ENCODE measurements at regions not wholly inside any gene's neighbourhood (a gene's known extent, or its start where the extent isn't known, plus 50 kb on each side); places are given as distances from the start of the nearest gene placed in this dataset.

DNA sequence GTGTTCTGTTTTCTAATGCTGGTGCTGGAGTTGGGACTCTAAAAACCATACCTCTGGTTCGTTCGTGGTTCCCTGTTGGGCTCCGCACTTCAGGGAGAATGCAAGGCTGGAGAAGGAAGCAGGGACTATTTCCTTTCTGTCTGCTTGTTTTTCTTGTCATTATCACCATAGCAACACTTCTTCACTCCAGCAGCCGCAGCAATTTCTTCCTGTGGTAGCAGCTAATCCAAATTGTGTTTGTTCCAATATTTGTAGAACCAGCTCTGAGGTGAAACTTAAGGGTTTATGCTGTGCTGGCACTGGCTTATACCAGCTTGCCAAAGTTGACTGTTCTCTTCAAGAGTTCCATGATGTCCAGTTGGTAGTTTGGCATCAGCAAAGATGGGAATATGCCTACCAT, 301.4 kb upstream of the SYT4 start:
- ATAC-seq (no peak), DNase-seq (no peak)
- TF ChIP-seq, protein P1, sequence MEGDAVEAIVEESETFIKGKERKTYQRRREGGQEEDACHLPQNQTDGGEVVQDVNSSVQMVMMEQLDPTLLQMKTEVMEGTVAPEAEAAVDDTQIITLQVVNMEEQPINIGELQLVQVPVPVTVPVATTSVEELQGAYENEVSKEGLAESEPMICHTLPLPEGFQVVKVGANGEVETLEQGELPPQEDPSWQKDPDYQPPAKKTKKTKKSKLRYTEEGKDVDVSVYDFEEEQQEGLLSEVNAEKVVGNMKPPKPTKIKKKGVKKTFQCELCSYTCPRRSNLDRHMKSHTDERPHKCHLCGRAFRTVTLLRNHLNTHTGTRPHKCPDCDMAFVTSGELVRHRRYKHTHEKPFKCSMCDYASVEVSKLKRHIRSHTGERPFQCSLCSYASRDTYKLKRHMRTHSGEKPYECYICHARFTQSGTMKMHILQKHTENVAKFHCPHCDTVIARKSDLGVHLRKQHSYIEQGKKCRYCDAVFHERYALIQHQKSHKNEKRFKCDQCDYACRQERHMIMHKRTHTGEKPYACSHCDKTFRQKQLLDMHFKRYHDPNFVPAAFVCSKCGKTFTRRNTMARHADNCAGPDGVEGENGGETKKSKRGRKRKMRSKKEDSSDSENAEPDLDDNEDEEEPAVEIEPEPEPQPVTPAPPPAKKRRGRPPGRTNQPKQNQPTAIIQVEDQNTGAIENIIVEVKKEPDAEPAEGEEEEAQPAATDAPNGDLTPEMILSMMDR (IDR thresholded peaks at IDR 0.05): no peak
- Mint-ChIP-seq H3K4me3 (no peak overlapping the region), H3K27me3 (no peaks in the 10 kb centered on the region), H3K4me1 (ENCODE audit: low read depth) (no peaks in the 10 kb centered on the region), H3K27ac (no peak overlapping the region), H3K9me3 (no peaks in the 10 kb centered on the region), H3K36me3 (ENCODE audit: low read depth) (no peaks in the 10 kb centered on the region)
- ChIA-PET POLR2A (no interaction called here), CTCF (interaction anchor here (1.0 kb wide), 1 partner anchor 8 kb away, joined by 3 read pairs; no protein-coding TSS in a partner anchor)
- intact Hi-C loops (cut with micrococcal nuclease): no loop called here

DNA sequence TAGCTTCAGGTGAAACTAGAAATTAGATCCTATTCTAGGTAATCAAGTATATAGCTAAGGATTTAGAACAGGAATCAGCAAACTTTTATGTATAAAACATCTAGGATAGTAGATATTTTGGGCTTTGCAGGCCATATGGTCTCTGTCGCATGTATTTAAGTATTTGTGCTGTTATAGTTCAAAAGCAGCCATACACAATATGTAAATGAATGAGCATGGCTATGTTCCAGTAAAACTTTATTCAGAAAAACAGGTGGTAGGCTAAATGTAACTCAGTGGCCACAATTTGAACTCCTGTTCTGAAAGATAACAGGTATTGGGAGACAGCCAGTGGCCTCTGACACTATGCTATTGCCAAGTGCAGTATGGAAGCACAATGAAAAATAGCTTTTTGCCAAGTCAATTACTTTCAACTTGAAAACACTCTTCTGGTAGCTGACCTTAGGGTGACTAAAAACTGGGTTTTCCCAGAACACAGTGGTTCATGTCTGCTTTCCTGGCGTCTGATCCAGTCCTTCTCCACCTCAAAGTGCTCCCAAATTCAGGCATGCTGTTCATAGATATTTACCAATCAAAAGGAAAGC, 304.7 kb upstream of the SYT4 start:
- TF ChIP-seq, protein P1 (IDR thresholded peaks at IDR 0.05): no peak
- ATAC-seq (no peak), DNase-seq (no peak)
- ChIA-PET CTCF (no interaction called here), POLR2A (no interaction called here)
- H3K4me3 Mint-ChIP-seq: no peak overlapping the region
- no peaks in the 10 kb centered on the region for H3K4me1 Mint-ChIP-seq (ENCODE audit: low read depth)
- H3K27ac Mint-ChIP-seq: no peak overlapping the region
- no peaks in the 10 kb centered on the region for H3K9me3 Mint-ChIP-seq
- H3K36me3 Mint-ChIP-seq (ENCODE audit: low read depth): no peaks in the 10 kb centered on the region
- intact Hi-C loops (cut with micrococcal nuclease): no loop called here
- no peaks in the 10 kb centered on the region for H3K27me3 Mint-ChIP-seq

- H3K9me3 Mint-ChIP-seq: no peaks in the 10 kb centered on the region
- ATAC-seq (no peak), DNase-seq (no peak)
- H3K4me1 Mint-ChIP-seq (ENCODE audit: low read depth): no peaks in the 10 kb centered on the region
- POLR2A ChIA-PET: no interaction called here
- H3K27me3 Mint-ChIP-seq: no peaks in the 10 kb centered on the region
- TF ChIP-seq, protein P1 (IDR thresholded peaks at IDR 0.05): peak; percentile 77
- no peaks in the 10 kb centered on the region for H3K36me3 Mint-ChIP-seq (ENCODE audit: low read depth)
- intact Hi-C loops (cut with micrococcal nuclease): no loop called here
- no peak overlapping the region for H3K4me3 Mint-ChIP-seq
- CTCF ChIA-PET: interaction anchor here (0.7 to 9.5 kb wide), 9 partner anchors 9 to 1474 kb away, joined by 3 to 78 read pairs (median 3); no protein-coding TSS in a partner anchor
- no peak overlapping the region for H3K27ac Mint-ChIP-seq
Observed at GRCh38 chr18:43587538-43588153, 310.4 kb upstream of the SYT4 start.

DNA sequence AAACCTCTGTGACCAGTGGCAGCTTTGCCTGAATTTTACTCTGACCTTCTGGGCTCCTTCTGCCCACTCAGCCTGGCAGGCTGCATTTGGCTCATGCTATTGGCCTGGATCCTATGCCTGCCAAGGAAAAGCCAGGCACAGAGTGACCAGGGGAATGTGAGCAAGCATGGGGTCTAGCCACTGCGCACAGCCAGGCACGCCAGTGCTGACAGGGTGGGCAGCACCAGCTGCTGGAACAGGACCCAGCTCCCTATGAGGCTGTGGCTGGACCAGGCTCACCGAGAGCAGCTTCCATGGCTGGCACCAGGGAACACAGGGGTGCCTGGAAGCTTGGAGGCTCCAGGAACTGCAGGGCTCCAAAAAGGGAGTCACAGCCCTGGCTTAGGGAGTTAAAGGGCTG, 311.5 kb upstream of the SYT4 start:
- ChIA-PET CTCF (interaction anchor here (1.0 to 9.5 kb wide), 3 partner anchors 11 to 1475 kb away, joined by 3 to 78 read pairs (median 20); no protein-coding TSS in a partner anchor), POLR2A (no interaction called here)
- Mint-ChIP-seq H3K4me3 (no peak overlapping the region), H3K36me3 (ENCODE audit: low read depth) (no peaks in the 10 kb centered on the region), H3K4me1 (ENCODE audit: low read depth) (no peaks in the 10 kb centered on the region), H3K27me3 (no peaks in the 10 kb centered on the region), H3K27ac (no peak overlapping the region), H3K9me3 (no peaks in the 10 kb centered on the region)
- DNase-seq (no peak), ATAC-seq (no peak)
- intact Hi-C loops (cut with micrococcal nuclease): no loop called here
- TF ChIP-seq, protein P1 (IDR thresholded peaks at IDR 0.05): no peak

DNA sequence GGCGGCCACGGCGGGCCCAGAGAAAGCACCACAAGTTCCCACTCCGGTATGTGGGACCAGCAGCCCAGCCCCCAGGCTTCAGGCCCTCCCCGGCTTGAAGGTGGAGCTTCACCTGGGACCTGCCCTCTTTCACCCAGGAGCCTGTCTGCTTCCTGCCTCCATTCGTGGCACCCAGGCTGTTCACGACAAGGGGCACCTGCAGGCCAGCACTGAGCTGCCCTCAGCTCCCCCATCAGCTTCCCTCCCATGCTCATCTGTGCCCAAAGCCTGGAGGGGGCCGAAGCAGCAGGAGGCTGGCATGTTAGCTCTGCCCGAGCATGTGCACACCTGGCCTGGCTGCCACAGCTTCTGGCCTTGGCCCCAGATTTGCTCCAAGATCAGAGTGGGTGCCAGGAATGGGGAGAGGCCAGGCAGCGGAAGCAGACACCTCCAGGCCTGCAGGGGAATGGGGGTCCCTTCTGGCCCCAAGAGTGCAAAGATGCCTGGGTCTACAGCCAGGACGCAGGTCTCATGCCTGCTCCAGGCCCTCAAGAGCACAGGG, 312.4 kb upstream of the SYT4 start:
- no peak overlapping the region for H3K27ac Mint-ChIP-seq
- intact Hi-C loops (cut with micrococcal nuclease): no loop called here
- H3K4me1 Mint-ChIP-seq (ENCODE audit: low read depth): no peaks in the 10 kb centered on the region
- no peak for ATAC-seq
- no peak overlapping the region for H3K4me3 Mint-ChIP-seq
- H3K36me3 Mint-ChIP-seq (ENCODE audit: low read depth): no peaks in the 10 kb centered on the region
- H3K9me3 Mint-ChIP-seq: no peaks in the 10 kb centered on the region
- TF ChIP-seq, protein P1 (IDR thresholded peaks at IDR 0.05): no peak
- no peaks in the 10 kb centered on the region for H3K27me3 Mint-ChIP-seq
- ChIA-PET POLR2A (interaction anchor here (0.6 kb wide), 1 partner anchor 9 kb away, joined by 3 read pairs; no protein-coding TSS in a partner anchor), CTCF (interaction anchor here (1.0 to 9.5 kb wide), 3 partner anchors 10 to 19 kb away, joined by 3 to 78 read pairs (median 3); no protein-coding TSS in a partner anchor)
- no peak for DNase-seq

Data from activated CD8-positive, alpha-beta T cell treated with anti-CD3 and anti-CD28 coated beads for 36 hours (primary cell).